Pancreas (tissue), 10 donors: ENCODE measurements at regions not wholly inside any gene's neighbourhood (a gene's known extent, or its start where the extent isn't known, plus 50 kb on each side); places are given as distances from the start of the nearest gene placed in this dataset.

Source experiments
- ATAC-seq, 4 donors: fragments of 200-7000 bp; cut with Tn5 transposase; one replicate each; pipeline versions ENCODE4 v1.8.0 to v1.9.1; 2020; ENCODE audit warnings: mild to moderate bottlenecking in 4 of 4, moderate library complexity in 4 of 4
- DNase-seq, 6 donors: peaks; one replicate each; pipeline ENCODE4 v3.0.0-alpha.2; 2020
- FAIRE-seq: peaks from 2 replicates; lab custom pipeline; 2012; peaks lifted over from hg19 to GRCh38; lab: Jason Lieb, UNC
- H3K27ac ChIP-seq, 4 donors: fragments of 200-600 bp; sonication (generic); 1 replicate in 3 of 4; 2 replicates in 1 of 4; pipeline versions ENCODE4 v1.5.0 to v1.8.0; 2020
- H3K27me3 ChIP-seq, 4 donors: fragments of 200-600 bp; one replicate each; pipeline ENCODE4 v1.8.0; 2021
- H3K36me3 ChIP-seq, 3 donors: fragments of 200-600 bp; sonication (generic) in 1 of 3; one replicate each; pipeline versions ENCODE4 v1.5.0 to v1.8.0; 2020 to 2021
- H3K4me1 ChIP-seq, 3 donors: fragments of 200-600 bp; one replicate each; pipeline ENCODE4 v1.8.0; 2021
- H3K4me3 ChIP-seq, 4 donors: fragments of 200-600 bp; sonication (generic) in 2 of 4; one replicate each; pipeline versions ENCODE4 v1.5.0 to v1.8.0; 2020 to 2021
- H3K9me3 ChIP-seq, 4 donors: fragments of 200-600 bp; one replicate each; pipeline ENCODE4 v1.8.0; 2021
- WGBS, 2 donors: extraction: QIAGEN DNeasy Blood & Tissue Kit; methylation state at CpG; one replicate each; pipeline ENCODE4 v1.1.7; 2013; 5-methylcytosine and 5-hydroxymethylcytosine counted together
- intact Hi-C, 3 donors: fragments of 100-400 bp; cut with DNase I; formaldehyde crosslinking; loops; one replicate each; pipeline versions ENCODE4 v1.11.1 to v1.14.2; 2022
- TF ChIP-seq, protein P1 (sequence below), 4 donors: fragments of 200-600 bp; sonication (generic) in 3 of 4; IDR thresholded peaks; one replicate each; pipeline versions ENCODE4 v1.5.0 to v1.8.0; 2021; ENCODE audit warnings: antibody characterized with exemption in 4 of 4
- donor health status: healthy with polysubstance abuse.
- donor health status: DM: no; HTN: no; CAD: no; lungs with moderate emphysema.
- donor health status: DM: no; HTN: no; CAD: no.
- donor health status: control.
- donor health status: control.
- donor health status: Bipolar disorder and iron deficiency.
- donor health status: DM: yes; HTN: yes; CAD: no.
- donor health status: DM: no; HTN: no; CAD: no.
- donor health status: DM: no; HTN: no; CAD: no.
- donor health status: DM: yes; HTN: yes; CAD: no.

DNA sequence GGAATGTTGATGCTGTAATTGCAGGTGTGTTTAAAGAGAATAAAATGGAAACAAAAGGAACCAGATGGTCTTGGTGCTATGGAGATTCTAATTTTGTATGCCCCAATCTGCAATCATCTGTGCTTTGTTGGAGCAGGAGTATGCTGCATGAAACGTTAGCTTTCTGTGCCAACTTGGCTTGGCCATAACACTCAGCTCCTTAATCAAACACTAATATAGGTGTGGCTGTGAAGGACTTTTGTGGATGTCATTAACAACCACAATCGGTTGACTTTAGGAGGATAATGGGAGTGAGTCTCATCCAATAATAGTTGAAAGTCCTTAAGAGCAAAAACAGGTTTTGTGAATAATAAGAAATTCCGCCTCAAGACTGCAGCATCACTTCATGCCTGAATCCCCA is 399.2 kb downstream of the NLGN4X start:
- Histone ChIP-seq H3K9me3 (no peaks in the 10 kb centered on the region), H3K4me3 (no peak overlapping the region), H3K4me1 (no peaks in the 10 kb centered on the region), H3K27ac (no peak overlapping the region), H3K36me3 (no peaks in the 10 kb centered on the region), H3K27me3 (peaks cover 0 to 3% (median 0%) of the 10 kb centered on the region in 4 donors)
- no peak for ATAC-seq
- TF ChIP-seq, protein P1, sequence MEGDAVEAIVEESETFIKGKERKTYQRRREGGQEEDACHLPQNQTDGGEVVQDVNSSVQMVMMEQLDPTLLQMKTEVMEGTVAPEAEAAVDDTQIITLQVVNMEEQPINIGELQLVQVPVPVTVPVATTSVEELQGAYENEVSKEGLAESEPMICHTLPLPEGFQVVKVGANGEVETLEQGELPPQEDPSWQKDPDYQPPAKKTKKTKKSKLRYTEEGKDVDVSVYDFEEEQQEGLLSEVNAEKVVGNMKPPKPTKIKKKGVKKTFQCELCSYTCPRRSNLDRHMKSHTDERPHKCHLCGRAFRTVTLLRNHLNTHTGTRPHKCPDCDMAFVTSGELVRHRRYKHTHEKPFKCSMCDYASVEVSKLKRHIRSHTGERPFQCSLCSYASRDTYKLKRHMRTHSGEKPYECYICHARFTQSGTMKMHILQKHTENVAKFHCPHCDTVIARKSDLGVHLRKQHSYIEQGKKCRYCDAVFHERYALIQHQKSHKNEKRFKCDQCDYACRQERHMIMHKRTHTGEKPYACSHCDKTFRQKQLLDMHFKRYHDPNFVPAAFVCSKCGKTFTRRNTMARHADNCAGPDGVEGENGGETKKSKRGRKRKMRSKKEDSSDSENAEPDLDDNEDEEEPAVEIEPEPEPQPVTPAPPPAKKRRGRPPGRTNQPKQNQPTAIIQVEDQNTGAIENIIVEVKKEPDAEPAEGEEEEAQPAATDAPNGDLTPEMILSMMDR (IDR thresholded peaks at IDR 0.05), result no peak
- WGBS, 2 donors, result 55 to 64% methylated on average over 3 of the region's 3 CpGs
- no peak for FAIRE-seq
- DNase-seq, result no peak
- intact Hi-C loops, result no loop called here

DNA sequence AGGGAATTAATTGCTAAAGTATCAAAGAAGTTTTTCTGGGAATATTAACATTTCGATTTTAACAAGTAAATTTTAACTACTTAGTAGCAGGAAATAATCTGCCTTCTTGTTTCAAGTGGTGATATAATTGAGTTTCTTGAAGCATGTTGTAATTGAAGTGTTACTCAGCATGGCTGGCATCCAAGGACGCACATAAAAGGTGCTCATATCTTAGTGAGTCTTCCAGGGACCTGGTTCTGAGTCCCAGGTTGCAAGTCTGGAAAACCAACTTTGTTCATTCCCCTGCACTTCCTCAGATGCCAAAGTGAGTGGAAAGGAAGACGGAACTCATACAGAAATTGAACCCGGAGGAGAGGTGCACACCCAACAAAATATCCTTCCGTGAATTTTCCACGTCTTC is 399.6 kb downstream of the NLGN4X start:
- no peak overlapping the region for H3K4me3 ChIP-seq
- intact Hi-C loops, result no loop called here
- no peaks in the 10 kb centered on the region for H3K9me3 ChIP-seq
- DNase-seq, result no peak
- H3K27ac ChIP-seq, result no peak overlapping the region
- TF ChIP-seq, protein P1 (IDR thresholded peaks at IDR 0.05), result no peak
- no peak for ATAC-seq
- peaks cover 0 to 3% (median 0%) of the 10 kb centered on the region in 4 donors for H3K27me3 ChIP-seq
- no peaks in the 10 kb centered on the region for H3K36me3 ChIP-seq
- FAIRE-seq, result no peak
- H3K4me1 ChIP-seq, result no peaks in the 10 kb centered on the region
- WGBS, 2 donors, result 67 to 72% methylated on average over 6 of the region's 6 CpGs

DNA sequence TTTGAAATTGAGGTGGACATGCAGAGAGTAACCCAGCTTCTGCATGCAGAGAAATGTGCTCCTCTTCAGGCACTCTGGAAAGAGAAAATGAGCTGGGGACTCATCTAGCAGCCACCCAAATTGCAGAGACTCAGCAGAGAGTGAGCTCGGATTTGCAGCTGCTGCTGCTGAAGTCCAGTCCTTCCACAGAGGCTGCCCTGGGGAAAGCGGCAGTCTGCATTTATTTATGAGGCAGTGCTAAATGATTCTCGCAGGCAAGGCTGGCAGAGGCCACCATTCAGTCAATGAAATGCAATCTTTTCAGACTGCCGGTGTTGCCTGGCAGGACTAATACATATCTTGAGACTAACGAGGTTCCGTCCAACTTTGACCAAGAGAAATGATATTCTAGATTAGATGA is 404.8 kb downstream of the NLGN4X start:
- no peak for DNase-seq
- WGBS, 2 donors, result 28 to 36% methylated on average over 6 of the region's 6 CpGs

DNA sequence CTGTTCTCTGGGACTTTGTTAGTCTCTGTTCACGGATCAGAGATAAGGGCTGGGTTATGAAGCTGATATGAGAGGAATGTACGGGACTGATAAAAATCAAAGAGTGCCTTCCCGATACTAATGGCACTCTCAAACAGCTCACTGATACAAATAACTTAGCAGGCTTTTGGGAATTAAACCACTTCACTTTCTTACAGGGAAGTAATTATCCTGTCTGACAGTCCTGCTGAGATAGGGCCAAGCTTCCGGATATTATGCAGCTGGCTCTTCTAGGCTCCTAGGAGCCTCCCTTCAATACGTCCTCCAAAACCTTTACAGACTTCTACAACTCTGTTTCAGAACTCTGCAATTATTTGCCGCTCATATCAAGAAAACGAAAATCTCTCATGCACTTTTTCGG is 418.0 kb downstream of the NLGN4X start:
- intact Hi-C loops, result no loop called here
- no peaks in the 10 kb centered on the region for H3K36me3 ChIP-seq
- H3K9me3 ChIP-seq, result no peaks in the 10 kb centered on the region
- 25 to 27% methylated on average over 8 of the region's 8 CpGs for WGBS, 2 donors
- no peak overlapping the region for H3K4me3 ChIP-seq
- DNase-seq (no peak), FAIRE-seq (no peak), ATAC-seq (no peak)
- H3K27me3 ChIP-seq, result peaks cover 0 to 3% (median 0%) of the 10 kb centered on the region in 4 donors
- TF ChIP-seq, protein P1 (IDR thresholded peaks at IDR 0.05), result no peak
- H3K4me1 ChIP-seq, result no peaks in the 10 kb centered on the region
- no peak overlapping the region for H3K27ac ChIP-seq

More for the DNA sequence above, 404.8 kb downstream of the NLGN4X start:
- FAIRE-seq (no peak), ATAC-seq (no peak)
- no peak overlapping the region for H3K4me3 ChIP-seq
- H3K4me1 ChIP-seq, result no peaks in the 10 kb centered on the region
- intact Hi-C loops, result no loop called here
- no peaks in the 10 kb centered on the region for H3K9me3 ChIP-seq
- H3K36me3 ChIP-seq, result no peaks in the 10 kb centered on the region
- H3K27ac ChIP-seq, result no peak overlapping the region
- H3K27me3 ChIP-seq, result no peaks in the 10 kb centered on the region
- TF ChIP-seq, protein P1 (IDR thresholded peaks at IDR 0.05), result no peak

DNA sequence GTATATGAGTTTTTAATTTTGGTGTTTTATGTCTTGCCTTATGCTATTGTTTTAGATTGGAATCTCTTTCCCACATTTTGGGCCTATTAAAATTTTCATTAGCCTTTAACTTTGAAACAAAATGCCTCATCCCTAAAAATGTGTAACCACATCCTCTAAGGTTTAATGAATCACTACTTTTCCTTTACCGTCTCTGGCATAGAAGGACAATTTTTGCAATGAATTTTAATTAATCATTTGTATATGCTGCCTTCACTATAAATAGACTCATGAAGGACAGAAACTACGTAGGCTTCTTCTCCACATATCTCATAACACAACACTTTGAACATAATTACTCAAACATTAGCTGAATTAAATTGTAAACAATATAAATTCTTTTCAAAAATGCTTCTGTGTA is 421.5 kb downstream of the NLGN4X start:
- no peak for FAIRE-seq
- no peak overlapping the region for H3K27ac ChIP-seq

More for the DNA sequence above, 421.5 kb downstream of the NLGN4X start:
- Histone ChIP-seq H3K9me3 (no peaks in the 10 kb centered on the region), H3K36me3 (no peaks in the 10 kb centered on the region), H3K27me3 (peaks cover 0 to 3% (median 0%) of the 10 kb centered on the region in 4 donors), H3K4me1 (no peaks in the 10 kb centered on the region), H3K4me3 (no peak overlapping the region)
- ATAC-seq (no peak), DNase-seq (no peak)
- TF ChIP-seq, protein P1 (IDR thresholded peaks at IDR 0.05), result no peak
- WGBS, 2 donors, result 41 to 55% methylated on average over 2 of the region's 2 CpGs
- intact Hi-C loops, result no loop called here
